ENCODE measurements at regions not wholly inside any gene's neighbourhood (a gene's known extent, or its start where the extent isn't known, plus 50 kb on each side); places are given as distances from the start of the nearest gene placed in this dataset.
A peak's percentile ranks its signal among the peaks of the same experiment; 100 is the strongest.

DNA sequence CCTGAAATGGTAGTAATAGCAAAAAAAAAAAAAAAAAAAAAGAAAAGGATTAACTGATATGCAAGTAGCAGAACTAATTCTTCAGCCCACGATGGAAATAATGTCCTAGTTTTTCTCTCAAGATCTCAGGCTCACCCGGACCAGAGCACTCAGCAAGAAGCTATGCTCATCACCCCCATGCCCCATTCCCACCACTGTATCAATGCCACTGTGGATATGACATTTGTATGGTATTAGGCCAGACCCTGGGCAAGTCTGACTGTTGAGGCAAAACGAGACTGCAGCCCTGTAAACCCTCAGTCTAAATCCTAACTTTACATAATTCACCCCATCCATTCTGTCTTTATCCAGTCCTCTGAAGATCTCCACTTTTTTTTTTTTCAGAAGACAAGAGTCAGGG, 186.1 kb upstream of the KLF14 start:
- no peak for TF ChIP-seq POLR2A (IDR thresholded peaks at IDR 0.05; ENCODE audit: low read depth, low read length)
- no peak for TF ChIP-seq POLR2AphosphoS5 (IDR thresholded peaks at IDR 0.05; ENCODE audit: low read depth, low read length)
- no peak for TF ChIP-seq TAF1 (IDR thresholded peaks at IDR 0.05; ENCODE audit: borderline replicate concordance, low read depth, low read length)
- FAIRE-seq (no peak), DNase-seq (ENCODE audit: insufficient read length) (no peak)

DNA sequence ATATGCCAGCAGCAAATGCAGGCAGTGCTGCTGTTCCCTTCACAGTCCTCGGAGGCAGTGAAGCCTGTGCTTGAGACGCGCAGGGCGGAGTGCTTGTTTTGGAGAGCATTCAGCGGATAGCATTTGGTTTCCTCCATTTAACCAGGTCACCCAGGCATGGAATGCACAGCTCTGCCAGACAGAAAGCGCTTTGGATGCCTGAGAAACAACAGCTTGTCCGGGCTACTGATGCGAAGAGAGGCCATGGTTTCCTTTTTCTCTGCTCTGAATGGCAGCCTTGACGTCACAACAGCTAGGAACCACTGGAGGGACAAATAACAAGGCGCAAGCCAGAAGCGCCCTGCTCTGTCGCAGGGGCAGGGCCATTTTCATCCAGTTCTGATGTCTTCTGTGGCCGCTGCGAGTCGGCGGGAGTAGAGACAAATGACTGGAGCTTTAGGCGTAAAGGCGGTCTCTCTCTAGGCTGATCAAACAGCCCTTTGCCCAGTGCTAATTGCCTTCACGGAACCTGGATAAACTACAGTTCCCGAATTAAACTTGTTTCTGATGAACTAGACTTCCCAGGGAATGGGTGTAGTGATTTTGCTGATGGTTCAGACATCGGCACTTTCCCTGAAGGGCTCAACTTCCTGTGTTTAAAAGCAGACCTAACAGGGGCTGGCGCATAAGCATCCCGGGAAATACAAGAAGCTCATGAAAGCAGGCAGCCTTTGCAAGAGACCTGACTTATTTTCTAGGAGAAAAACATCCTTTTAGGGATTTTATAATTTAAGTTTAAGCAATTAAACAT, 187.6 kb upstream of the KLF14 start:
- DNase-seq (ENCODE audit: insufficient read length) (no peak), FAIRE-seq (no peak)
- TF ChIP-seq TAF1 (IDR thresholded peaks at IDR 0.05; ENCODE audit: borderline replicate concordance, low read depth, low read length) (no peak), POLR2AphosphoS5 (IDR thresholded peaks at IDR 0.05; ENCODE audit: low read depth, low read length) (peak; percentile 25; the same call in 1 of the 2 replicates)

DNA sequence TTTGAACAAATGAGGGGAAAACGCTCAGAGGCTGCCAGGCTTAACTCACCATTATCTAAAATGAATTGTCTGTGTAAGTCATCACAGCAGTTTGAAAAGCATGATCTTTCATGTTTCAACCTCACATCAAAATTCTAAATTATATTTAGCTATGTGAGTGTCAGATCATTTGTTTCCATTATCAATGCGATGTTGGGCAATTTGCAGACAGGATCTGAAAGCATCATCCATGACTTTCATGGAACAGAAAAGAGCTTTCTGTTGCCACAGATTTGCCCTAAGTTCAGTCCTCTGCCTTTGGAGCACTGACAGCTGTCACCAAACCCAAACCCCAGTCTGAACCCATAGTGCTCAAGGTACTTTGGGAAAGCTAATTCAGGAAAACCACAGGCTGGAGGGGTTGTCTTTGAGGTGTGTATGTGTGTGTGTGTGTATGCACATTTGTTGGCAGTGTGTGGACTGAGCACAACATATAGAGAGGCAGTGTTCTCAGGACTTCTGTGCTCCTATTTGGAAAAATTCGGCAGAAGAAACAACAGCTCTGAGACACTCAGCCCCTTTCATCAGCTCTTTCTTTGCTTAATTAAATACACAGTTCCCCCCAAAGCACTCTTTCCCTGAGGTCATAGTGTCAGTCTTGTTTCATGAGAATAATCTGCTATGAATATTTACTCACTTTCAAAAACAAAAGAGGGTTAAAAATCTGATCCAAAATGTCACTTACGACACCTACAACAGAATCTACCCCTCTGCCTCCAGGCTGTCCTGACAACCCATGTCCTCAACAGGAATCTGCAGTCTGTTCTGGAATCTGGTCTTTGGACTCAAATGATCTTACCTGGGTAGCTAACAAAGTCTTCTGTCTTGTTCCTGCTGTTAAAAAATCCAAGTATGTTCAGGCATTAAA, 188.5 kb upstream of the KLF14 start:
- no peak for FAIRE-seq
- DNase-seq (ENCODE audit: insufficient read length): no peak

DNA sequence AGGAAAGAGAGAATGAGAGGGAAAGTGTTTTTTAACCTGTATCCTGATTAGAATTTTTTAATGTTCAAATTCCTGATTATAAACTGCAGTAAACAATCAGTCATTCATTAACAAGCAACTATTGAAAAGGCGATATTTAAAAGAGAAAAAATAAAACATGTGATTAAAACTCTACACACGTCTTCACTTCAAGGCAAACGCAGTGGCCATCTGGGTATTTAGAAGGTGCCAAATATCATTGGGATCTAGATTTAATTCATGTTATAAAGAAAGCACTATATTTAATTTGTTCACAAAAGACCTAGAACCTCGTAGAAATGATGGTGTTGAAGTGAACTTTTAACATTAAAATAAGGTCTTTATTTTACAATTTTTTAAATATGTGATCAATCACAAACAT, 189.4 kb upstream of the KLF14 start:
- DNase-seq (ENCODE audit: insufficient read length) (no peak), FAIRE-seq (no peak)
- TF ChIP-seq POLR2A (IDR thresholded peaks at IDR 0.05; ENCODE audit: low read depth, low read length): no peak
- no peak for TF ChIP-seq TAF1 (IDR thresholded peaks at IDR 0.05; ENCODE audit: borderline replicate concordance, low read depth, low read length)
- TF ChIP-seq POLR2AphosphoS5 (IDR thresholded peaks at IDR 0.05; ENCODE audit: low read depth, low read length): no peak

More for the DNA sequence above, 188.5 kb upstream of the KLF14 start:
- TF ChIP-seq POLR2AphosphoS5 (IDR thresholded peaks at IDR 0.05; ENCODE audit: low read depth, low read length) (0 out of 2 replicates have a peak, but pooled peaks have one; percentile 45), TAF1 (IDR thresholded peaks at IDR 0.05; ENCODE audit: borderline replicate concordance, low read depth, low read length) (no peak), POLR2A (IDR thresholded peaks at IDR 0.05; ENCODE audit: low read depth, low read length) (0 out of 2 replicates have a peak, but pooled peaks have one; percentile 22)

DNA sequence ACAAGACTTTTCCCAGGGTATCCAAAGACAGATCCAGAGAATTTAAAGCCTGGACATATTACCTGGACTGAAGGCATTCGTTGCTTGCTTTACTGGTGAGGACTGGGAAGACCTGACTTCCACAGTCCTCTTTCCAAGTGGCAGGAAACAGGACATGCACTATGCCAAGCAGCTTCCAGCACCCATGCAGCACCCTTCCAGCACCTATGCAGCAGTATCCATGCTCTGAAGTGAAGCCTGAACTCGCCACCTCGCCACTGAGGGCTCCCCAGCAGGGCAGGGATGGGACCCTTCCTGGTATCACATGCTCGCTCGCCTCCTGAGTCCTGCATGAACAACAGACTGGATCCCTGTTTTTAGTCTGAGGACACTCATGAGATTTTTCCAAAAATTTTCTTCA, 189.9 kb upstream of the KLF14 start:
- no peak for FAIRE-seq
- TF ChIP-seq POLR2A (IDR thresholded peaks at IDR 0.05; ENCODE audit: low read depth, low read length) (no peak), POLR2AphosphoS5 (IDR thresholded peaks at IDR 0.05; ENCODE audit: low read depth, low read length) (0 out of 2 replicates have a peak, but pooled peaks have one; percentile 46)
- no peak for DNase-seq (ENCODE audit: insufficient read length)

DNA sequence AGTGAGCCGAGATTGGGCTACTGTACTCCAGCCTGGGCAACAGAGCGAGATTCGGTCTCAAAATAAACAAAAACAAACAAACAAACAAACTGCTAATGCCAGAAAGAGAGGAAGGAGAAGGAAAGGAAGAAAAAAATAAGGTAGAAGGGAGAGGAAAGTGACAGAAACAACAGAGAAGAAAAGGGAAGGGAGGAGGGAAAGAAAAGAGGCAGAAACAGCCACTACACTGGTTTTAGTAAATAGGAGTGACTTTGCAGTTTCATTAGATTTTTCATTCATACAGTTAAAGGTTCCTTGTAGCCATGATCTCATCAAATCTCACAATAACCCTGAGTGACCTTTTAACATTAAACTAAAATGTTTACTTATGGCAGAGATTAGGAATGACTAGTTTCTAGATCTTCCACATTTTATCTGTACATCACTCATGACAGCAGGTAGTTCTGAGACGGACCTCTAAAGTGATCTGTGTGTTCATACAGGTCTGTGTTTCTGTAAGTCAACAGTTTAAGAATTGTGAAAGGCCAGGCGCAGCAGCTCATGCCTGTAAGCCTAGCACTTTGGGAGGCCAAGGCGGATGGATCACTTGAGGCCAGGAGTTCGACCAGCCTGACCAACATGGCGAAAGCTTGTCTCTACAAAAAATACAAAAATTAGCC, 191.3 kb upstream of the KLF14 start:
- DNase-seq (ENCODE audit: insufficient read length): no peak
- TF ChIP-seq POLR2AphosphoS5 (IDR thresholded peaks at IDR 0.05; ENCODE audit: low read depth, low read length) (no peak; the same call in 1 of the 2 replicates), TAF1 (IDR thresholded peaks at IDR 0.05; ENCODE audit: borderline replicate concordance, low read depth, low read length) (no peak), POLR2A (IDR thresholded peaks at IDR 0.05; ENCODE audit: low read depth, low read length) (no peak)
- FAIRE-seq: no peak

DNA sequence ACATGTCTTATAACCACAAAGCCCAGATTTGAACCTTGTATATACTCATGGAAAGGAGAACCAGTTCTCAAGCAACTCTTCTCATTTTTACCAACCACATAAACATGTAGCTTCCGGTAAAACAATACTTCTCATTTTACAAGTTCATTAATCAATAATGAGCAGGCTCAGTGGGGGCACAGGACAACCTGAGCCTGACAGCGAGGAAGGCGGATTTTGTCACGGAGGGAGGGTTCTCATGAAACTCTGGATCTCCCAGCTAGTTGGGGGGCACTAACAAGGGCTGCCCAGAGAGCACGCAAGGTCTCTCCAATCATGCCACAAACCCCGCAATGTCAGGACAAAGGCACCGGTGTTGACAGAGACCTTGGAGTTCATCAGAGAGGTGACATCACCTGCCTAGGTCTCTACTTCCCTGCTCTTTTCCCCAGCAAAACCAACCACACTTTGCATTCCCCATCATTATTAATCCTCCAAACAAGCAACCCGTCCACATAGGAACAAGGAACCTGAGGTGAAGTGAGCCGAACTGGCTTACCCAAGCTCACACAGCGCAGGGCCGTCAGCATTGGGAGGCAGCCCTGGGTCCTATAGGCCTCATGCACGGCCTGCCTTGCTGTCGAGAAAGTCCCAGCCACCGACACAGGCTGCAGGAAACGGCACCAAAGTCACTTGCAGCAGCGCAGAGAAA, 192.1 kb upstream of the KLF14 start:
- FAIRE-seq (no peak), DNase-seq (ENCODE audit: insufficient read length) (no peak)
- TF ChIP-seq POLR2AphosphoS5 (IDR thresholded peaks at IDR 0.05; ENCODE audit: low read depth, low read length): 0 out of 2 replicates have a peak, but pooled peaks have one; percentile 54
- peak; percentile 24; the same call in 1 of the 2 replicates for TF ChIP-seq POLR2A (IDR thresholded peaks at IDR 0.05; ENCODE audit: low read depth, low read length)
- no peak for TF ChIP-seq TAF1 (IDR thresholded peaks at IDR 0.05; ENCODE audit: borderline replicate concordance, low read depth, low read length)

DNA sequence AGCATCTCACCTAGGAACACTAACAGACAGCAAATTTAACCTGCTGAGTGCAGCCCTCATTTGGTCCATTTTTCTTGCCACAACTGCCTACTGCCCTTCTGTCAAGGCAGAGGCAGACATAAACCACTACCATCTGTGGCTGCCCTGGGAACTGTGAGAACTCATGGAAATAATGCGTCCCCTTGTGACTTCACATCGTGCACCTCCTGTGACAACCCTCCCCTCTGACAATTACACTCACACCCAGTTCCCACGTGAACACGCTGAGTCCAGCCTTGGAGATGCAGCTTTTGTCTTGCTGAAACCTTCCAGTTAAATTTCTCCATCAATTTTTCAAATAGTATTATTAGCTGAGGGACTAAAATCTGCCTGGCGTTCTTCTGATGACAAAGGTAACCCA, 193.1 kb upstream of the KLF14 start:
- DNase-seq (ENCODE audit: insufficient read length) (no peak), FAIRE-seq (no peak)
- TF ChIP-seq POLR2AphosphoS5 (IDR thresholded peaks at IDR 0.05; ENCODE audit: low read depth, low read length) (no peak), TAF1 (IDR thresholded peaks at IDR 0.05; ENCODE audit: borderline replicate concordance, low read depth, low read length) (no peak), POLR2A (IDR thresholded peaks at IDR 0.05; ENCODE audit: low read depth, low read length) (no peak)

DNA sequence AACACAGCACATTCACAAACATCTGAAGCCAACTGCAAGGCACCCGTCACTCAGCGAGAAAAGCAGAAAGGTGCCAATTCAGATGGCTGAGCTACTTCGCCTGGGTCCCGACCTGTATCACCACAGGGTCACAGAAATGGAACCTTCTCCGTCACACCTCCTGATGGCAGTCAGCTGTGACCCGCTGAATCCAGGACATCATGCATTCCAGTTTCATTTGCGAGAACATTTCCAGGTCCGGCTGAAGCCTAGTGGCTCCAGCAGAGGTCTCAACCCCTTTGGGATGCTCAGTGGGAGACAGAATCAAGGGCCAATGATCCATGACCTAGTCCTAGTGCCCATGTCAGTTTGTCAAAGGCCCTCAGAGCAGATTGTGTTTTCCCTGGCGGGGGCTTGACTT, 193.6 kb upstream of the KLF14 start:
- DNase-seq (ENCODE audit: insufficient read length) (no peak), FAIRE-seq (no peak)
- TF ChIP-seq TAF1 (IDR thresholded peaks at IDR 0.05; ENCODE audit: borderline replicate concordance, low read depth, low read length) (no peak), POLR2AphosphoS5 (IDR thresholded peaks at IDR 0.05; ENCODE audit: low read depth, low read length) (no peak; the same call in 1 of the 2 replicates), POLR2A (IDR thresholded peaks at IDR 0.05; ENCODE audit: low read depth, low read length) (no peak)

DNA sequence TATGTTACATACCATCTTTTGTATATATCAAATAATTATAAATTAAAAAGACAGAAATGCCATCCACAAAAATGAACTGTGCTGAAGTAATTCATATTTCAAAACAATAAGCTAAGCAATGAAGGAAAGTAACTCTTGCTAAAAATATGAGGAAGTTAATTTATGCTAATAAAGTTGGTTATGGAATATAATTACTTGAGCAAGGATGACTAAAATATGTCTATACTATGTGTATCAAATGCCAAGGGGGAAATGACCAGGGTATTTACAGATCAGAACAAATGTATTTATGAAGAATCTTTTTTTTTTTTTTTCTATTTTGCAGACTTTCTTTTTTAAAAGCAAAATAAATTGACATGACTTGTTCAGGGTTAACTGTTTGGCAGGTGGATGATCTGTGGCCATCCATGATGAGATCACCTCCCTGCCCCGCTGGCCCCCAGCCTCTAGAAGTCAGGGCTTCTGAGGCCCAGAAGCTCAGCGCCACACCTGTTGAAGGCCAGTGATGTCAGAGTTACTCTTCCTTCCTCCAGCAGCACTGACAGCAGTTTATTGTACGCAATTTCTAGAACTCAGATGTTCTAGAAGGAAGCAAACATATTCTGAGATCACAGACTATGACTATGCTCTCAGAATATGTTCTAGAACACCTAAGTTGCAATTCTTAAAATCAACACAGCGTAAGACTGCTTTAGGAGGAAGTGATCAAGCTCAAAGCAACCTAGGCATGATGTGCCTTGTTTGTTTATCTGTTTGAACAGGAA, 196.1 kb upstream of the KLF14 start:
- no peak for FAIRE-seq
- no peak for DNase-seq (ENCODE audit: insufficient read length)
- no peak for TF ChIP-seq POLR2A (IDR thresholded peaks at IDR 0.05; ENCODE audit: low read depth, low read length)
- TF ChIP-seq TAF1 (IDR thresholded peaks at IDR 0.05; ENCODE audit: borderline replicate concordance, low read depth, low read length): no peak
- no peak for TF ChIP-seq POLR2AphosphoS5 (IDR thresholded peaks at IDR 0.05; ENCODE audit: low read depth, low read length)

Data from GM12892 (cell line).